ENCODE measurements at regions not wholly inside any gene's neighbourhood (a gene's known extent, or its start where the extent isn't known, plus 50 kb on each side); places are given as distances from the start of the nearest gene placed in this dataset.

DNA sequence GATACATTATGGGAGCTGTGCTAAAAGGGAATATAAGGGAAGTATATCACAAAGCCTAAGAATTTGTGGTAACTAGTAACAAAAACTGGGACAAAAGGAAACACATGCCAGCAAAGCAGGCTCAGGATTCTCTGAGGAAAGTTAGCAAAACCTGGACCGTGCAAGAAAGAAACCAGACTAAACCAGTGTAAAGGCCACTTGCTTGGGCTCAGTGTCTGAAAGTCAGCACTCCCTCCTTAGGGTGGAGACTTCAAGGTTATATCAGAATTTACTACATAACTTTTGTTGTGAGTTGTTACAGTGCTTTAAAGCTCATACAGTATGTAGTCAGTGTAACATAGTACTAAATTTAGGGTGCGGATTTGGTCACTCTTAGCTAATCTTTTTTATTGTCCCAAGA is 269.9 kb upstream of the GADL1 start:
- TF ChIP-seq, protein P1, sequence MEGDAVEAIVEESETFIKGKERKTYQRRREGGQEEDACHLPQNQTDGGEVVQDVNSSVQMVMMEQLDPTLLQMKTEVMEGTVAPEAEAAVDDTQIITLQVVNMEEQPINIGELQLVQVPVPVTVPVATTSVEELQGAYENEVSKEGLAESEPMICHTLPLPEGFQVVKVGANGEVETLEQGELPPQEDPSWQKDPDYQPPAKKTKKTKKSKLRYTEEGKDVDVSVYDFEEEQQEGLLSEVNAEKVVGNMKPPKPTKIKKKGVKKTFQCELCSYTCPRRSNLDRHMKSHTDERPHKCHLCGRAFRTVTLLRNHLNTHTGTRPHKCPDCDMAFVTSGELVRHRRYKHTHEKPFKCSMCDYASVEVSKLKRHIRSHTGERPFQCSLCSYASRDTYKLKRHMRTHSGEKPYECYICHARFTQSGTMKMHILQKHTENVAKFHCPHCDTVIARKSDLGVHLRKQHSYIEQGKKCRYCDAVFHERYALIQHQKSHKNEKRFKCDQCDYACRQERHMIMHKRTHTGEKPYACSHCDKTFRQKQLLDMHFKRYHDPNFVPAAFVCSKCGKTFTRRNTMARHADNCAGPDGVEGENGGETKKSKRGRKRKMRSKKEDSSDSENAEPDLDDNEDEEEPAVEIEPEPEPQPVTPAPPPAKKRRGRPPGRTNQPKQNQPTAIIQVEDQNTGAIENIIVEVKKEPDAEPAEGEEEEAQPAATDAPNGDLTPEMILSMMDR (IDR thresholded peaks at IDR 0.05) = no peak
- no peak for TF ChIP-seq ZFX (IDR thresholded peaks at IDR 0.05; ENCODE audit: borderline replicate concordance)
